ENCODE measurements at regions not wholly inside any gene's neighbourhood (a gene's known extent, or its start where the extent isn't known, plus 50 kb on each side); places are given as distances from the start of the nearest gene placed in this dataset.

DNA sequence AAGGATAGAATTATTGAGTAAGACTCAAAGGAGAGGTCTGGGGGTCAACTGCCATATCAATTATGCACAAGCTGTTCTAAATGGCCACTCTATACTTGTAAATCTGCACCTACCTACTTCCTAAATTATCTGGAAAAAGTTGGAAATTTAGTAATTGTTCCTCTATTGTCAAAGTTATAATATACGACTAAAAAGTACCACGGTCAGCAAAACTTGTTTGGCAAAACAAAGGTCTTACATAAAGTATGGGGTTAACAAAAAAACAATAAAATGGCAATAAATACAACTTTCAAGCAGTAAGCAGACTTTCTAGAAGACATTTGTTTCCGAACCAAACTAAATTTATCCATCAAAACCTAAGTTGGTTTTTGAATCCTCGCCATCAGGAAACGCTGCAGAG lies 309.7 kb downstream of the FRK start:
- H3K4me1 Mint-ChIP-seq = no peaks in the 10 kb centered on the region
- H3K9me3 Mint-ChIP-seq = no peaks in the 10 kb centered on the region
- no peak overlapping the region for H3K4me3 Mint-ChIP-seq
- TF ChIP-seq, protein P1, sequence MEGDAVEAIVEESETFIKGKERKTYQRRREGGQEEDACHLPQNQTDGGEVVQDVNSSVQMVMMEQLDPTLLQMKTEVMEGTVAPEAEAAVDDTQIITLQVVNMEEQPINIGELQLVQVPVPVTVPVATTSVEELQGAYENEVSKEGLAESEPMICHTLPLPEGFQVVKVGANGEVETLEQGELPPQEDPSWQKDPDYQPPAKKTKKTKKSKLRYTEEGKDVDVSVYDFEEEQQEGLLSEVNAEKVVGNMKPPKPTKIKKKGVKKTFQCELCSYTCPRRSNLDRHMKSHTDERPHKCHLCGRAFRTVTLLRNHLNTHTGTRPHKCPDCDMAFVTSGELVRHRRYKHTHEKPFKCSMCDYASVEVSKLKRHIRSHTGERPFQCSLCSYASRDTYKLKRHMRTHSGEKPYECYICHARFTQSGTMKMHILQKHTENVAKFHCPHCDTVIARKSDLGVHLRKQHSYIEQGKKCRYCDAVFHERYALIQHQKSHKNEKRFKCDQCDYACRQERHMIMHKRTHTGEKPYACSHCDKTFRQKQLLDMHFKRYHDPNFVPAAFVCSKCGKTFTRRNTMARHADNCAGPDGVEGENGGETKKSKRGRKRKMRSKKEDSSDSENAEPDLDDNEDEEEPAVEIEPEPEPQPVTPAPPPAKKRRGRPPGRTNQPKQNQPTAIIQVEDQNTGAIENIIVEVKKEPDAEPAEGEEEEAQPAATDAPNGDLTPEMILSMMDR (IDR thresholded peaks at IDR 0.05) = no peak
- TF ChIP-seq, protein P2, sequence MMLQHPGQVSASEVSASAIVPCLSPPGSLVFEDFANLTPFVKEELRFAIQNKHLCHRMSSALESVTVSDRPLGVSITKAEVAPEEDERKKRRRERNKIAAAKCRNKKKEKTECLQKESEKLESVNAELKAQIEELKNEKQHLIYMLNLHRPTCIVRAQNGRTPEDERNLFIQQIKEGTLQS (CRISPR knock-in tag; conservative IDR thresholded peaks at IDR 0.05) = no peak
- TF ChIP-seq ELF4 (CRISPR knock-in tag; IDR thresholded peaks at IDR 0.05; ENCODE audit: low read depth) (no peak), ZBTB43 (CRISPR knock-in tag; IDR thresholded peaks at IDR 0.05) (no peak), ZNF416 (CRISPR knock-in tag; IDR thresholded peaks at IDR 0.05) (no peak), PREB (CRISPR knock-in tag; IDR thresholded peaks at IDR 0.05; ENCODE audit: borderline replicate concordance) (no peak), HMGA2 (CRISPR knock-in tag; IDR thresholded peaks at IDR 0.05) (no peak), SP1 (CRISPR knock-in tag; conservative IDR thresholded peaks at IDR 0.05) (no peak), ZNF232 (CRISPR knock-in tag; IDR thresholded peaks at IDR 0.05) (no peak), ERG (CRISPR knock-in tag; IDR thresholded peaks at IDR 0.05) (no peak), OVOL2 (CRISPR knock-in tag; IDR thresholded peaks at IDR 0.05; ENCODE audit: borderline replicate concordance) (no peak), MYBL2 (CRISPR knock-in tag; IDR thresholded peaks at IDR 0.05) (no peak), ZNF671 (CRISPR knock-in tag; IDR thresholded peaks at IDR 0.05) (no peak), FOXK1 (CRISPR knock-in tag; IDR thresholded peaks at IDR 0.05) (no peak), ZNF425 (CRISPR knock-in tag; conservative IDR thresholded peaks at IDR 0.05) (no peak)
- TF ChIP-seq, protein P3, sequence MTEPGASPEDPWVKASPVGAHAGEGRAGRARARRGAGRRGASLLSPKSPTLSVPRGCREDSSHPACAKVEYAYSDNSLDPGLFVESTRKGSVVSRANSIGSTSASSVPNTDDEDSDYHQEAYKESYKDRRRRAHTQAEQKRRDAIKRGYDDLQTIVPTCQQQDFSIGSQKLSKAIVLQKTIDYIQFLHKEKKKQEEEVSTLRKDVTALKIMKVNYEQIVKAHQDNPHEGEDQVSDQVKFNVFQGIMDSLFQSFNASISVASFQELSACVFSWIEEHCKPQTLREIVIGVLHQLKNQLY (CRISPR knock-in tag; IDR thresholded peaks at IDR 0.05) = no peak
- TF ChIP-seq, protein P4, sequence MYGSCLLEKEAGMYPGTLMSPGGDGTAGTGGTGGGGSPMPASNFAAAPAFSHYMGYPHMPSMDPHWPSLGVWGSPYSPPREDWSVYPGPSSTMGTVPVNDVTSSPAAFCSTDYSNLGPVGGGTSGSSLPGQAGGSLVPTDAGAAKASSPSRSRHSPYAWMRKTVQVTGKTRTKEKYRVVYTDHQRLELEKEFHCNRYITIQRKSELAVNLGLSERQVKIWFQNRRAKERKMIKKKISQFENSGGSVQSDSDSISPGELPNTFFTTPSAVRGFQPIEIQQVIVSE (CRISPR knock-in tag; IDR thresholded peaks at IDR 0.05; ENCODE audit: borderline replicate concordance) = no peak
- TF ChIP-seq, protein P5, sequence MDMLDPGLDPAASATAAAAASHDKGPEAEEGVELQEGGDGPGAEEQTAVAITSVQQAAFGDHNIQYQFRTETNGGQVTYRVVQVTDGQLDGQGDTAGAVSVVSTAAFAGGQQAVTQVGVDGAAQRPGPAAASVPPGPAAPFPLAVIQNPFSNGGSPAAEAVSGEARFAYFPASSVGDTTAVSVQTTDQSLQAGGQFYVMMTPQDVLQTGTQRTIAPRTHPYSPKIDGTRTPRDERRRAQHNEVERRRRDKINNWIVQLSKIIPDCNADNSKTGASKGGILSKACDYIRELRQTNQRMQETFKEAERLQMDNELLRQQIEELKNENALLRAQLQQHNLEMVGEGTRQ (CRISPR knock-in tag; IDR thresholded peaks at IDR 0.05) = no peak
- H3K36me3 Mint-ChIP-seq = no peaks in the 10 kb centered on the region
- ATAC-seq (no peak), DNase-seq (ENCODE audit: low spot score) (no peak)
- ChIA-PET CTCF (no interaction called here), POLR2A (no interaction called here)
- no peaks in the 10 kb centered on the region for H3K27me3 Mint-ChIP-seq (ENCODE audit: low read depth)
- H3K27ac Mint-ChIP-seq = no peak overlapping the region
